Skeletal muscle satellite cell (primary cell): ENCODE measurements at regions not wholly inside any gene's neighbourhood (a gene's known extent, or its start where the extent isn't known, plus 50 kb on each side); places are given as distances from the start of the nearest gene placed in this dataset. TPM values are rescaled to one million over a fixed set of nuclear protein-coding genes. Genes with fewer than 3 reads are reported as not detected.
A peak's percentile ranks its signal among the peaks of the same experiment; 100 is the strongest.

ENCODE experiments used
- H3K27me3 ChIP-seq: 2 replicates; pipeline ENCODE4 v1.7.0; 2013; ENCODE audit warnings: low read length; ENCODE audit not compliant: control insufficient read depth, insufficient read depth
- H3K36me3 ChIP-seq: 2 replicates; pipeline ENCODE4 v1.7.0; 2013; ENCODE audit warnings: mild to moderate bottlenecking, control low read depth, low read length; ENCODE audit not compliant: insufficient read depth
- H3K4me1 ChIP-seq: 2 replicates; pipeline ENCODE4 v1.7.0; 2013; ENCODE audit warnings: low read length; ENCODE audit not compliant: control insufficient read depth, insufficient read depth
- H3K4me2 ChIP-seq: 2 replicates; pipeline ENCODE4 v1.7.0; 2013; ENCODE audit warnings: mild to moderate bottlenecking, low read length
- H3K4me3 ChIP-seq: 2 replicates; pipeline ENCODE4 v1.7.0; 2013; ENCODE audit warnings: low read length
- H3K9ac ChIP-seq: 2 replicates; pipeline ENCODE4 v1.7.0; 2013; ENCODE audit warnings: mild to moderate bottlenecking, low read depth, low read length, moderate library complexity
- H3K9me3 ChIP-seq: replicated peaks from 2 replicates; pipeline ENCODE4 v1.7.0; 2013; ENCODE audit warnings: mild to moderate bottlenecking, control low read depth, low read length
- small RNA-seq: library from RNA; depleted of rRNA; stranded (forward); fragments of <200 nt; gene quantifications from one replicate; pipeline ENCODE3, GENCODE V24; 2012

DNA sequence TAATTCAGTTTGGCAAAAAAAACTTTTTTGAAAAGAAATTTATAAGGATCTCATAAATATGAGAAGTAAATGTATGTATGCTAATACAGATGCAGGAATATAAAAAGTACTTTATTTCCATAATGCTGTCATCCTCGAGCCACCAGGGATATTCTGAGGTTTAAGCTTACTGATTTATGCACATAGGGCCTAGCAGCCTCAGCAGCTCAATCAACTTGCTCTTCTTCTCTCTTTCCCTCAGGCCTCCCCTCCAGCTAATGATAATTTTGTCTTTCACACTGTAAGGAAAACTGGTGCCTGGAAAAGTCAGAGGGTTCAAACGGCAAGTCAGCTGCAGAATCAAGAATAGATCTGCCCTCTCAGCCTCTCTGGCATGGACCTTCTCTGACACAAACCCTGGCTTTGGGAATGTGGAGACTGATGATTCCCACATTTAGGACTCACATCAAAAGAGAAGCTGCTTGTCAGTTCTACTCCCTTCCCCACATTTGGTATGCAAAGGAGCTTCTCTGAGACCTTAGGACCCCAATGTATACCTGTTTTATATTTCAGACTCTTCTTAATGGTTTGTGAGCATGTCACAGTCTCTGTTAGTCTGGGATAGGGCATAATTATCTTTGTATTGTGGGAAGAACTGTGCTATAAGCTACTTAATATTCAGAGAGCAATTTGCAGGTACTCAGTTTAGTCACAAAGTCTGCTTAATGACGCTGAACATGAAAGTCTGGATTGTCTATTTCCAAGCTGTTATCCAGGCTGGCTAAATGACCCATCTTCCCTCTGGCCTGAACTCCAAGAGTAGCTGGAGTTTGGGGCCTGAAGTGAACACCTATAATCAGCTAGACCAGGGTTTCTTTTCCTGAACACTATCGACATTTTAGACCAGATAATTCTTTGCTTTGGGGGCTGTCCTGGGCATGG, 52.1 kb upstream of the DIPK1A start:
- no peak overlapping the region for H3K9ac ChIP-seq
- H3K9me3 ChIP-seq, result no peaks in the 10 kb centered on the region
- H3K27me3 ChIP-seq, result peaks cover 7% of the 10 kb centered on the region
- H3K4me1 ChIP-seq, result peaks cover 30% of the 10 kb centered on the region
- no peak overlapping the region for H3K4me3 ChIP-seq
- H3K4me2 ChIP-seq, result no peak overlapping the region
- no peaks in the 10 kb centered on the region for H3K36me3 ChIP-seq

GRCh38 chr1:93014168-93014567, 52.9 kb upstream of the DIPK1A start:
- Histone ChIP-seq H3K9ac (no peak overlapping the region), H3K36me3 (no peaks in the 10 kb centered on the region), H3K4me1 (peaks cover 30% of the 10 kb centered on the region), H3K27me3 (peaks cover 7% of the 10 kb centered on the region), H3K4me3 (no peak overlapping the region), H3K9me3 (no peaks in the 10 kb centered on the region), H3K4me2 (peak overlapping the region; percentile 7)

- Histone ChIP-seq H3K4me1 (peaks cover 30% of the 10 kb centered on the region), H3K4me3 (peak overlapping the region; percentile 44), H3K27me3 (peaks cover 19% of the 10 kb centered on the region), H3K4me2 (peak overlapping the region; percentile 65), H3K9me3 (no peaks in the 10 kb centered on the region), H3K9ac (no peak overlapping the region), H3K36me3 (no peaks in the 10 kb centered on the region)
Measured at GRCh38 chr1:93015590-93015989, 54.3 kb upstream of the DIPK1A start.

DNA sequence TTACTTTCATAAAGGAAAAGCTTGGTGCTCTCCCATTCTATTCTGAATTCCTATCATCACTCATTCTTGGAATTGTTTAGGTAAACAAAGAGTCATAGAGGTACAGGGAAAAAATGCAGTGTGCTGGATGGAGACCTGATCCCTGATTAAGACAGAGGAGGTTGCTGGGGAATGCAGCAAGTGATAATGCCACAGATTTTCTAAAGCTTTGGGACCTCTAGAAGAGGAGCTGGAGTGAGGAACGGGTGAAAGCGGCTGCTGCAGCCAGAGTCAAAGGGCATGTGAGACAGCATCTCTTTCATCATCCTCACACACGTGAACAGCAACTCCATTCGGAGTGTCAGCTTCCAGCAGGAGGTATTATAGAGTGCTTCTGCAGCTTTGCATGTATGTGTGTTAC, 54.9 kb upstream of the DIPK1A start:
- H3K27me3 ChIP-seq, result peaks cover 19% of the 10 kb centered on the region
- no peaks in the 10 kb centered on the region for H3K36me3 ChIP-seq
- H3K4me3 ChIP-seq, result peak overlapping the region; percentile 44
- H3K9ac ChIP-seq, result no peak overlapping the region
- peaks cover 30% of the 10 kb centered on the region for H3K4me1 ChIP-seq
- no peaks in the 10 kb centered on the region for H3K9me3 ChIP-seq
- H3K4me2 ChIP-seq, result peak overlapping the region; percentile 65

DNA sequence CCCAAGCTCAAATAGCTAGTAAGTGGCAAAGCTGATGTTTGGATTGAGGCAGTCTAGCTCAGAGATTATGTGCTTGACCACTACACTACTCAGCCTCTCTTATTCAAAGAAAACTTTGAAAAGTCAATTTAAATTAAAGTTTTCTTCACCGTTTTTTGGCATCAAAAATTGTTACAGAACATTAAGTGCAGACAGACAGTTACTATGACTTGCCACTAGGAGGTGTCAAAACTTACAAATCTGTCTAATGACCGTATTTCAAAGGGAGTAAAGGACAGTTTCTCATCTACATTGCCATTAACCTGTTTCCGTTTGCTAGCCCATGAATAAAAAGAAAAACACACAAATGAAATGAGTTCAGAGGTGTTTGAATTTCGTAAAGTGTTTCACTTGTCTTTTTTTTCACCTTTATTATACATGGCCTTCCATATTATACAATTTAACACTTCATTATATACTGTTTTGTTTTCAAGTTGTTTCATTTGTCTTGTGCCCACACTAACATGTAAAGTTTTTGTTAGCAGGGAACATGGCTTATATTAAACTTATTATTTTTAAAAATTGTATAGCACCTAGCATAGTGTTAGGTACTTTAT, 57.4 kb upstream of the MTF2 start:
- no peaks in the 10 kb centered on the region for H3K36me3 ChIP-seq
- H3K9me3 ChIP-seq, result no peaks in the 10 kb centered on the region
- H3K4me2 ChIP-seq, result no peak overlapping the region
- peaks cover 53% of the 10 kb centered on the region for H3K27me3 ChIP-seq
- H3K4me1 ChIP-seq, result peaks cover under 1% of the 10 kb centered on the region
- H3K4me3 ChIP-seq, result no peak overlapping the region
- no peak overlapping the region for H3K9ac ChIP-seq

DNA sequence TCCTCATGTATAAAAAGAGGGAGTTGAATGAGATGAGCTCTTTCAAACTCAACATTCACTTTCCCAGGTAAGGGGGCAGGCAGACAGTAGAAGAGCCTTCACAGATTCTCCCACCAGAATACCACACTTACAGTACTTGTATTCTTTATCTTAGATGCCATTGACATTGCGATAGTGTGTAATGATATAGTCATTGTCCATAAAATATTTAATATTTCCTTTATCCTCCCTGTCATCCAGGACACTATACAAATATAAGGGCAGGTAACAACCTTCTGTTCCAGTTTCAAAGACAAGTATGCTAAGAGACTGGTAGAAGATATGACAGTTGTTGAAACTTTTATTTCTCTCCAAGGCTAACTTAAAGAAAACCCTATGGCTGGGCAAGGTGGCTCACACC, 56.5 kb upstream of the MTF2 start:
- H3K27me3 ChIP-seq, result peaks cover 62% of the 10 kb centered on the region
- H3K36me3 ChIP-seq, result no peaks in the 10 kb centered on the region
- H3K4me2 ChIP-seq, result no peak overlapping the region
- H3K4me1 ChIP-seq, result no peaks in the 10 kb centered on the region
- no peak overlapping the region for H3K4me3 ChIP-seq
- no peak overlapping the region for H3K9ac ChIP-seq
- H3K9me3 ChIP-seq, result no peaks in the 10 kb centered on the region

DNA sequence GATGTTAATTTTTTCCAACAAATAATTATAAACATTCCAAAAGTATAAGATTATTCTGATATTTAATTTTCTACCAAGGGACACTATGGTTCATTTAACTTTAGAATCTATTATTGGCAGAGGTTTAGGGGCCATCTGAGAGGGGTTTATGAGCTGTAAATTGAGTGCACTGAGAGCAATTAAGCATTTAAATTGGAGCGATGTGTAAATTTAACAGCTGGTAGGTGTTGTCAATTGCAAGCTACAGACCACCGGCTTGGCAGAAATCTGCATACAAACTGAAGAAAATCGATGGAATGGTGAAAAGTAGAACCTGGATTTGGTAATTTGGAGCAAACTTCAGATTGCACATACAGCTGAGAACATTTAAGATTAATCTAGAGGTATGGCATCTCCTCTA, 55.8 kb upstream of the MTF2 start:
- H3K9ac ChIP-seq, result no peak overlapping the region
- H3K36me3 ChIP-seq, result no peaks in the 10 kb centered on the region
- H3K27me3 ChIP-seq, result peaks cover 66% of the 10 kb centered on the region
- H3K9me3 ChIP-seq, result no peaks in the 10 kb centered on the region
- no peak overlapping the region for H3K4me3 ChIP-seq
- no peak overlapping the region for H3K4me2 ChIP-seq
- no peaks in the 10 kb centered on the region for H3K4me1 ChIP-seq

- Histone ChIP-seq H3K4me1 (no peaks in the 10 kb centered on the region), H3K4me3 (no peak overlapping the region), H3K9me3 (no peaks in the 10 kb centered on the region), H3K4me2 (no peak overlapping the region), H3K9ac (no peak overlapping the region), H3K36me3 (no peaks in the 10 kb centered on the region), H3K27me3 (peaks cover 64% of the 10 kb centered on the region)
Measured at GRCh38 chr1:93025572-93025971, 53.5 kb upstream of the MTF2 start.

DNA sequence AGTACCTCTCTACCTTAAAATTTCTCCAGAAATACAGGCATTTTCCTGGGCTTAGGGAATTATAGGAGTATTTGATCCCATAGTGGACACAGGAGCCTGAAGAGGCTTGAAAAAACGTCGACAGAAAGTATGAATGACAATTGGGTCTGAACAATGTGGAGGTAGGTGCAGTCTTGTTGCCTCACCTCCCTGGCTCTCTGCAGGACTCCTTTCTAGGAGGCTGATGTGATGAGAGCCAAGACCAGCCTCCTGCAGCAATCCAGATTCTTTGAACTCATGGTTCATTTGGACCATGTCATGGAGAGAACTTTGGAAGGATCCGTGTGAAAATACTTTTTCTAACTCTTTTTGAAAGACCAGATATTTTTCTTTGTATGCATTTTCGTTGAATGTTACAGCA, 50.5 kb upstream of the MTF2 start:
- no peaks in the 10 kb centered on the region for H3K36me3 ChIP-seq
- H3K27me3 ChIP-seq, result peaks cover 59% of the 10 kb centered on the region
- H3K4me3 ChIP-seq, result no peak overlapping the region
- H3K4me2 ChIP-seq, result no peak overlapping the region
- H3K4me1 ChIP-seq, result no peaks in the 10 kb centered on the region
- H3K9ac ChIP-seq, result no peak overlapping the region
- H3K9me3 ChIP-seq, result no peaks in the 10 kb centered on the region

Small RNA genes in the stretch of these regions (small RNA-seq; reads per million reads assigned to genes)
- gene RF00019 (not detected), gene RN7SKP123 (not detected)
